HepG2 (cell line): ENCODE measurements at regions not wholly inside any gene's neighbourhood (a gene's known extent, or its start where the extent isn't known, plus 50 kb on each side); places are given as distances from the start of the nearest gene placed in this dataset.

Experiments used
- ATAC-seq: fragments of 200-7000 bp; cut with Tn5 transposase; 3 replicates; pipeline ENCODE4 v1.9.1; 2020; ENCODE audit warnings: mild to moderate bottlenecking, moderate library complexity
- BruUV-seq: library from RNA; stranded (reverse); fragments of 400-500 nt; replicated peaks from 2 replicates; lab custom pipeline; 2021; lab: Mats Ljungman, UMichigan
- CTCF ChIA-PET: fragments of 300-600 bp; formaldehyde crosslinking; extraction: SDS; loops from one replicate; lab custom pipeline; 2021; ENCODE audit warnings: low total read pairs, inconsistent platforms, low intra/inter-chr PET ratio; lab: Yijun Ruan, JAX
- POLR2A ChIA-PET: fragments of 350-600 bp; sonication (Branson Sonifier 250); formaldehyde crosslinking; loops from one replicate; lab custom pipeline; 2020; ENCODE audit warnings: antibody characterized with exemption, inconsistent platforms; lab: Yijun Ruan, JAX
- DNase-seq: peaks from one replicate; pipeline ENCODE4 v3.0.0-alpha.2; 2015; ENCODE audit warnings: low spot score
- FAIRE-seq: peaks from 3 replicates; lab custom pipeline; 2011; peaks lifted over from hg19 to GRCh38; lab: Jason Lieb, UNC
- H2AFZ ChIP-seq: one replicate; pipeline ENCODE4 v1.6.1; 2011; ENCODE audit warnings: low read length, inconsistent platforms
- H3K27ac ChIP-seq: fragments of 300-600 bp; 3 replicates; pipeline ENCODE4 v1.8.0; 2011; ENCODE audit warnings: mixed run types, mild to moderate bottlenecking, mixed read lengths, low read length, inconsistent platforms; ENCODE audit not compliant: insufficient read depth; ENCODE audit errors: extremely low read length
- H3K27me3 ChIP-seq, 2 experiments: fragments of 200-600 bp in 1 of 2; 2 replicates in 1 of 2; 3 replicates in 1 of 2; pipeline versions ENCODE4 v1.6.0 to v1.8.0; 2011; ENCODE audit warnings: low read length in 2 of 2, mild to moderate bottlenecking in 2 of 2, moderate library complexity in 2 of 2, inconsistent platforms in 1 of 2; ENCODE audit not compliant: insufficient read depth in 2 of 2, control insufficient read depth in 1 of 2
- H3K36me3 ChIP-seq, 2 experiments: fragments of 200-600 bp in 1 of 2; replicated peaks in 1 of 2; 2 replicates in 1 of 2; 3 replicates in 1 of 2; pipeline versions ENCODE4 v1.5.1 to v1.8.0; 2011; ENCODE audit warnings: low read length in 2 of 2, inconsistent platforms in 1 of 2; ENCODE audit not compliant: insufficient read depth in 2 of 2, control insufficient read depth in 1 of 2
- H3K4me1 ChIP-seq: 2 replicates; pipeline ENCODE4 v1.5.1; 2012; ENCODE audit warnings: low read length, inconsistent platforms; ENCODE audit not compliant: insufficient read depth
- H3K4me2 ChIP-seq: 2 replicates; pipeline ENCODE4 v1.6.0; 2011; ENCODE audit warnings: low read depth, low read length, inconsistent platforms
- H3K4me3 ChIP-seq, 3 experiments: fragments of 200-600 bp in 1 of 3; sonication (generic), shearing (Covaris generic) in 1 of 3; replicated peaks in 1 of 3; 2 replicates each; pipeline ENCODE4 v1.5.1; 2011 to 2016; ENCODE audit warnings: low read length in 3 of 3, inconsistent platforms in 2 of 3, low read depth in 2 of 3, mild to moderate bottlenecking in 2 of 3, control low read depth in 1 of 3, mixed read lengths in 1 of 3; ENCODE audit not compliant: insufficient read depth in 1 of 3
- H3K79me2 ChIP-seq: one replicate; pipeline ENCODE4 v1.6.1; 2011; ENCODE audit warnings: low read length, inconsistent platforms; ENCODE audit not compliant: insufficient read depth
- H3K9ac ChIP-seq: 2 replicates; pipeline ENCODE4 v1.6.0; 2011; ENCODE audit warnings: mild to moderate bottlenecking, low read depth, low read length, inconsistent platforms; ENCODE audit not compliant: insufficient read depth
- H3K9me3 ChIP-seq: 2 replicates; pipeline ENCODE4 v1.5.1; 2012; ENCODE audit warnings: mild to moderate bottlenecking, low read length
- H4K20me1 ChIP-seq: 2 replicates; pipeline ENCODE4 v1.6.0; 2011; ENCODE audit warnings: inconsistent platforms, mild to moderate bottlenecking, low read length, moderate library complexity; ENCODE audit not compliant: insufficient read depth
- ATRX ChIP-seq: sonication (generic); formaldehyde crosslinking; IDR thresholded peaks from 2 replicates; pipeline ENCODE4 v1.4.0; 2020; ENCODE audit warnings: missing genetic modification reagents, borderline replicate concordance
- CREB1 ChIP-seq, 2 experiments: fragments of 450-650 bp in 1 of 2; IDR thresholded peaks; 2 replicates each; pipeline ENCODE4 v1.6.1; 2016 to 2017; ENCODE audit warnings: control low read depth in 1 of 2, mild to moderate bottlenecking in 1 of 2, missing compliant biosample characterization in 1 of 2, missing genetic modification characterization in 1 of 2
- CREB3 ChIP-seq: sonication (generic); formaldehyde crosslinking; IDR thresholded peaks from 2 replicates; pipeline ENCODE4 v1.5.0; 2020; ENCODE audit warnings: missing genetic modification reagents
- GFI1 ChIP-seq: sonication (generic); formaldehyde crosslinking; IDR thresholded peaks from 2 replicates; pipeline ENCODE4 v1.5.0; 2020; ENCODE audit warnings: missing genetic modification reagents, mild to moderate bottlenecking, borderline replicate concordance
- HDAC2 ChIP-seq: sonication (generic); formaldehyde crosslinking; IDR thresholded peaks from 2 replicates; pipeline ENCODE4 v1.4.0; 2020; ENCODE audit warnings: missing genetic modification reagents
- KAT7 ChIP-seq: IDR thresholded peaks from 2 replicates; pipeline ENCODE4 v1.6.1; 2018; ENCODE audit warnings: borderline replicate concordance, missing compliant biosample characterization
- KDM4B ChIP-seq: sonication (generic); formaldehyde crosslinking; IDR thresholded peaks from 2 replicates; pipeline ENCODE4 v1.4.0; 2020; ENCODE audit warnings: missing genetic modification reagents
- MXD3 ChIP-seq: IDR thresholded peaks from 2 replicates; pipeline ENCODE4 v1.6.1; 2016; ENCODE audit warnings: mild to moderate bottlenecking, missing biosample characterization, missing genetic modification reagents
- NR2F1 ChIP-seq, 2 experiments: fragments of 450-650 bp in 1 of 2; formaldehyde crosslinking in 1 of 2; IDR thresholded peaks; 2 replicates each; pipeline versions ENCODE4 v1.5.0 to v1.6.1; 2016 to 2020; ENCODE audit warnings: mild to moderate bottlenecking in 1 of 2, missing compliant biosample characterization in 1 of 2, missing genetic modification reagents in 1 of 2, moderate library complexity in 1 of 2
- SNAI1 ChIP-seq: sonication (generic); formaldehyde crosslinking; IDR thresholded peaks from 2 replicates; pipeline ENCODE4 v1.5.0; 2020; ENCODE audit warnings: mild to moderate bottlenecking, missing genetic modification reagents, borderline replicate concordance
- SNAPC2 ChIP-seq: sonication (generic); formaldehyde crosslinking; IDR thresholded peaks from 2 replicates; pipeline ENCODE4 v1.8.1; 2022; ENCODE audit warnings: mild to moderate bottlenecking, missing genetic modification reagents
- SOX13 ChIP-seq, 3 experiments: fragments of 450-650 bp in 1 of 3; sonication (generic) in 1 of 3; formaldehyde crosslinking in 1 of 3; IDR thresholded peaks in 2 of 3; conservative IDR thresholded peaks in 1 of 3; 2 replicates each; pipeline versions ENCODE4 v1.5.0 to v1.6.1; 2016 to 2020; ENCODE audit warnings: antibody characterized with exemption in 1 of 3, mild to moderate bottlenecking in 1 of 3, missing compliant biosample characterization in 1 of 3, missing genetic modification reagents in 1 of 3, moderate library complexity in 1 of 3
- SRSF4 ChIP-seq: fragments of 200-400 bp; formaldehyde crosslinking; IDR thresholded peaks from one replicate; pipeline ENCODE4 v1.6.1; 2018; ENCODE audit warnings: mild to moderate bottlenecking, low read depth, low read length, moderate library complexity; ENCODE audit not compliant: poor library complexity, severe bottlenecking
- ZBTB43 ChIP-seq: sonication (generic); formaldehyde crosslinking; conservative IDR thresholded peaks from 2 replicates; pipeline ENCODE4 v1.4.0; 2020; ENCODE audit warnings: missing genetic modification reagents
- ZBTB7A ChIP-seq: sonication (generic); formaldehyde crosslinking; IDR thresholded peaks from 2 replicates; pipeline ENCODE4 v1.8.0; 2022; ENCODE audit warnings: mild to moderate bottlenecking, missing genetic modification reagents
- ZFP90 ChIP-seq: sonication (generic); formaldehyde crosslinking; IDR thresholded peaks from 2 replicates; pipeline ENCODE4 v1.8.0; 2022; ENCODE audit warnings: missing genetic modification reagents, mild to moderate bottlenecking, inconsistent platforms, borderline replicate concordance
- ZMYM3 ChIP-seq: sonication (generic); formaldehyde crosslinking; IDR thresholded peaks from 2 replicates; pipeline ENCODE4 v1.5.1; 2020; ENCODE audit warnings: mild to moderate bottlenecking, missing genetic modification reagents
- ZSCAN21 ChIP-seq: sonication (generic); formaldehyde crosslinking; IDR thresholded peaks from 2 replicates; pipeline ENCODE4 v1.8.0; 2022; ENCODE audit warnings: mild to moderate bottlenecking, missing genetic modification reagents, moderate library complexity, borderline replicate concordance
- WGBS: methylation state at CpG from one replicate; pipeline ENCODE4 v1.1.6; 2017; ENCODE audit warnings: low lambda C conversion rate; 5-methylcytosine and 5-hydroxymethylcytosine counted together
- in situ Hi-C: cut with HindIII; loops from 2 replicates; pipeline ENCODE4 v1.10.0; 2017; ENCODE audit warnings: low pct_unique_long_range_greater_than_20kb; ENCODE audit not compliant: extremely low pct_ligation_motif_present
- intact Hi-C: fragments of 100-400 bp; cut with micrococcal nuclease; formaldehyde crosslinking; loops from one replicate; pipeline ENCODE4 v1.10.0; 2022; ENCODE audit not compliant: unreplicated experiment
- TF ChIP-seq, protein P1 (sequence below): sonication (generic); formaldehyde crosslinking; IDR thresholded peaks from 2 replicates; pipeline ENCODE4 v1.9.0; 2021; ENCODE audit warnings: missing genetic modification reagents, mild to moderate bottlenecking, borderline replicate concordance

DNA sequence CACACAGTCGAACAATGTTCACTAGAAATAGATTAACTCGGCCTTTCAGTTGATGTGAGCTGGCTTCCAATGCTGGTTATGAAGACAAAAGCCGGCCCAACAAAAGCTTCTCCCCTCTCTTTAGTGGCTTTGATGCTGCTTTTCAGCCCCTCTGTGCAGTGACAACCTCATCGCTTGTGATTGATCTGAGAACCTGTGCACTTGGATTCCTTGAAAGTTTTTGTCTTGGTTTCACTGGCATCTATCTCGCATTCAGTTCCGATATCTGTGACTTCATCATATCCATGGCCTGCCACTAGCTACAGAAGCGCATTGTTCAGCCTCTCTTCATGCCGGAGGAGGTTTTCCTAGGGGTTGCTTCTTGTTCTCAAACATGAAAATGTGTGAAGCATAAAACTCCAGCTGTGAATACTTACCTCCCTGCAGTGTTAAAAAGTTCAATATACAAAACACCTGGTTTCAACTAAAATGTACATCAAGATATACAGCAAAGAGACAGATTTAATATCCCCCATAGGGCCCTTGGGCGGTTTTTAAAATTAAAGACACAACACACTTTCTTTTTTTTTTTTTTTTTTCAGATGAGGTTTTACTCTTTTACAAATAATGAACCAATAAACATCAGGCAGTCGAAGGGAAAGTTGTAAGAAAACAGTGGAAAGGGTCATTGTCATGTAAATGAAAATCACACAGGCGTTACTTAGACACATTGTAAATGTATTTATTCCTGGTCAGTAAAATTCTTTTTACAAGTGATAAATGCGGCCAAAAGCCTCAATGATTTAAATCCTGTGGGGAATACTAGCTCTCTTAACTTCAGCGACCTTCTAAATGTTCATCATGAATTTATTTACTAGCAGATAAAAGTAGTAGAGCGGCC lies 1252.8 kb downstream of the EFNB2 start:
- no peak for TF ChIP-seq MXD3
- TF ChIP-seq SNAI1 (CRISPR knock-in tag), result no peak
- no peak for TF ChIP-seq ZFP90
- no peak for TF ChIP-seq ZBTB7A
- TF ChIP-seq SNAPC2, result no peak
- no peak for TF ChIP-seq HDAC2
- no peak for TF ChIP-seq SRSF4
- TF ChIP-seq KDM4B, result no peak
- TF ChIP-seq CREB1 (IDR thresholded peaks at IDR 0.05), result no peak
- no peak for TF ChIP-seq CREB1 (CRISPR knock-in tag; IDR thresholded peaks at IDR 0.05)
- no peak for TF ChIP-seq ZSCAN21
- TF ChIP-seq ZBTB43 (CRISPR knock-in tag), result no peak
- TF ChIP-seq, protein P1, sequence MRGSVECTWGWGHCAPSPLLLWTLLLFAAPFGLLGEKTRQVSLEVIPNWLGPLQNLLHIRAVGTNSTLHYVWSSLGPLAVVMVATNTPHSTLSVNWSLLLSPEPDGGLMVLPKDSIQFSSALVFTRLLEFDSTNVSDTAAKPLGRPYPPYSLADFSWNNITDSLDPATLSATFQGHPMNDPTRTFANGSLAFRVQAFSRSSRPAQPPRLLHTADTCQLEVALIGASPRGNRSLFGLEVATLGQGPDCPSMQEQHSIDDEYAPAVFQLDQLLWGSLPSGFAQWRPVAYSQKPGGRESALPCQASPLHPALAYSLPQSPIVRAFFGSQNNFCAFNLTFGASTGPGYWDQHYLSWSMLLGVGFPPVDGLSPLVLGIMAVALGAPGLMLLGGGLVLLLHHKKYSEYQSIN (CRISPR knock-in tag), result no peak
- TF ChIP-seq GFI1 (CRISPR knock-in tag), result no peak
- no peak for TF ChIP-seq SOX13 (IDR thresholded peaks at IDR 0.05)
- no peak for TF ChIP-seq SOX13 (CRISPR knock-in tag; conservative IDR thresholded peaks at IDR 0.05 in 1 of 2, IDR thresholded peaks at IDR 0.05 in 1 of 2)
- TF ChIP-seq ZMYM3, result no peak
- no peak for TF ChIP-seq NR2F1 (CRISPR knock-in tag; IDR thresholded peaks at IDR 0.05)
- TF ChIP-seq CREB3, result no peak
- TF ChIP-seq KAT7 (CRISPR knock-in tag), result no peak
- TF ChIP-seq ATRX (CRISPR knock-in tag), result no peak
- no peak overlapping the region for H3K4me2 ChIP-seq
- no peaks in the 10 kb centered on the region for H4K20me1 ChIP-seq
- no peaks in the 10 kb centered on the region for H3K36me3 ChIP-seq
- POLR2A ChIA-PET, result no interaction called here
- H3K27ac ChIP-seq, result no peak overlapping the region
- H3K4me1 ChIP-seq, result no peaks in the 10 kb centered on the region
- no peak for ATAC-seq
- H3K4me3 ChIP-seq, result no peak overlapping the region
- H3K27me3 ChIP-seq, result no peaks in the 10 kb centered on the region
- CTCF ChIA-PET, result no interaction called here
- peaks cover 38% of the 10 kb centered on the region for H3K9me3 ChIP-seq
- 2% methylated on average over 14 of the region's 14 CpGs for WGBS
- no peaks in the 10 kb centered on the region for H3K79me2 ChIP-seq
- H2AFZ ChIP-seq, result no peak overlapping the region
- intact Hi-C loops (loop anchor here (10.0 kb wide), 1 partner anchor 1112 kb away; no protein-coding TSS in a partner anchor), in situ Hi-C loops (no loop called here)
- no peak for FAIRE-seq
- no TSS peak for BruUV-seq
- no peak overlapping the region for H3K9ac ChIP-seq
- DNase-seq, result no peak
